Middle frontal gyrus (tissue), 1 donor: ENCODE measurements at regions not wholly inside any gene's neighbourhood (a gene's known extent, or its start where the extent isn't known, plus 50 kb on each side); places are given as distances from the start of the nearest gene placed in this dataset.

ENCODE experiments used
- DNase-seq: peaks from one replicate; pipeline ENCODE4 v3.0.0-alpha.2; 2015; ENCODE audit warnings: low spot score; ENCODE audit errors: extremely low spot score

DNA sequence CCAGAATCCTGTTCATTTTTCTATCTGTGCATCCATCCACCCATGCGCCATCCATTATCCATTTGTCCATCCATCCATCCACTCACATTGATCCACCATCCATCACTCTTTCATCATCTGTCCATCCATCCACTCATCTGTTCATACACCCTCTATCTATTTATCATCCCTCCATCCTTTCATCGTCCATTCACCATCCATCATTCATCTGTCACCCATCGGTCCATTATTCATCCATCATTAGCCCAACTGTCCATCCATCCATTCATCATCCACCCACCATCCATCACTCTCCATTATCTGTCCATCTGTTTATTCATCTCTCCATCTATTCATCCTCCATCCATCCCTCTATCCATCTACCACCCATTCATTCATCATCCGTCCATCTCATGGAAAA, 125.7 kb upstream of the TMPRSS2 start:
- no peak for DNase-seq

GRCh38 chr21:41632748-41633475, 125.0 kb upstream of the TMPRSS2 start:
- DNase-seq, result no peak

GRCh38 chr21:41631564-41632461, 123.9 kb upstream of the TMPRSS2 start:
- DNase-seq, result no peak

DNA sequence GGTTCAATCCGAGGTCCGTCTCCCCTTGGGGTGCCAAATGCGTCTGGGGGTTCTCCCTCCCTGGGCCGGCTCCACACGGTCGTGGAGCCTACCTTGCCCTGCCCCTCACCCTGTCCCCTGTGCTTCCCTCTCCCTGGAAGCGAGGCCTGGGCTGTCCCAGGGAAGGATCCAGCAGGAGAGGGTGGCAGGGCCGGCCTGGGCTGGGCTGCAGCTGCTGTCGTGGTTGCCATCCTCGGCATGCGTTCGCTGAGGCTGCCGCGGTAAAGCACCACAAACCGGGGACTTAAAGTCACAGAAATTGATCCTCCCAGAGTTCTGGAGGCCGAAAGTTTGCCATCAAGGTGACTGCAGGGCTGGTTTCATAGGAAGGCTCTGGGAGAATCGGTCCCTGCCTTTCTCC, 123.0 kb upstream of the TMPRSS2 start:
- DNase-seq, result no peak

- DNase-seq, result no peak
These were observed 122.3 kb upstream of the TMPRSS2 start for GRCh38 chr21:41630249-41630648.

- no peak for DNase-seq
These were observed 120.3 kb upstream of the TMPRSS2 start for GRCh38 chr21:41628256-41628655.

DNA sequence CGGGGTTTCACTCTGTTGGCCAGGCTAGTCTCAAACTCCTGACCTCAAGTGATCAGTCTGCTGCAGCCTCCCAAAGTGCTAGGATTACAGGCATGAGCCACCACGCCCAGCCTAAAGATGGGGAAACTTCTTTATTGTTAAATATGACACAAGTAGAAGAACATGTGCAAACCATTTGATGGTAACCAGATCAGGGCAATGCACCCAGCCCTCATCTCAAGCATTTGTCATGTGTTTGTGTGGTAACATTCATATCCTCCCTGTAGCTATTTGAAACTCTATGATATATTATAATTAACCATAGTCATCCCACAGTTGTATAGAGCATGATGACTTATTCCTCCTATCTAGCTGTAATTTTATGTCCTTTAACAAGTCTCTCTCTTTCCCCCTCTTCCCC, 119.5 kb upstream of the TMPRSS2 start:
- no peak for DNase-seq

DNA sequence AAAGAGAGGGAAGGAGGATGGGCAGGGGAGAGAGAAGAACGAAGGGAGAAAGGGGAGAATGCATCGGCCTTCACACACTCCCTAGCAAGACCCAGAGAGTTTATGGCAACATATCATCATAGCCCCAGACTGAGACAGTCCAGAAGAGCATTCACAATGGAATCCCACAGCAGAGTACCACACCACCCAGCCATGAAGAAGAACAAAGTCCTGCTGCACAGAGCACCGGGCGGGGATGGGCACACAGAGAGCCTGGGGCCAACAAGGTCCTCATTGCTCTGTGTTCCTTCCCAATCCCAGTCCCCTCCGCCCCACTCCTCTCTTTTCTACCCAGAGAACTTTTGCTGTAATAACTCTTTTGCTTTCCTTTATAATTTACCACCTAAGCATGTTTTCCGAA, 118.1 kb upstream of the TMPRSS2 start:
- no peak for DNase-seq

DNA sequence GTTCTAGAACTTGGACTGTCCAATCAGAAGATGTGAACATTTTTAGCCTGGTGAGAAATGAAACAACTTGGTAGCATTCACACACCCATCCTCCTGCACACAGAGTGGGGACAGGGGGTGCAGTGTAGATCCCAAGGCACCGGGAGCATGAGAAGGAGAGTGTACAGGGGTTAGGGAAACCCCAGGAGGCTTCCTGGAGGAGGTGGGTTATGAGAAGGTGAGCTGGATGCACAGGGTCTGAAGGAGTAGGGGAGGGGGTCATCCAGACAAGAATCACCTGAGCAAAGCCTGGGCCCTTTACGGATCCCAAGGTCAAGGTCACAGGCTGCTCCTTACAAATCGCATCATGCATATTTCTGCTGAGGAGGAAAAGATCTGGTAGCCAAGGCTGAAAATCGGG, 117.5 kb upstream of the TMPRSS2 start:
- DNase-seq, result no peak

DNA sequence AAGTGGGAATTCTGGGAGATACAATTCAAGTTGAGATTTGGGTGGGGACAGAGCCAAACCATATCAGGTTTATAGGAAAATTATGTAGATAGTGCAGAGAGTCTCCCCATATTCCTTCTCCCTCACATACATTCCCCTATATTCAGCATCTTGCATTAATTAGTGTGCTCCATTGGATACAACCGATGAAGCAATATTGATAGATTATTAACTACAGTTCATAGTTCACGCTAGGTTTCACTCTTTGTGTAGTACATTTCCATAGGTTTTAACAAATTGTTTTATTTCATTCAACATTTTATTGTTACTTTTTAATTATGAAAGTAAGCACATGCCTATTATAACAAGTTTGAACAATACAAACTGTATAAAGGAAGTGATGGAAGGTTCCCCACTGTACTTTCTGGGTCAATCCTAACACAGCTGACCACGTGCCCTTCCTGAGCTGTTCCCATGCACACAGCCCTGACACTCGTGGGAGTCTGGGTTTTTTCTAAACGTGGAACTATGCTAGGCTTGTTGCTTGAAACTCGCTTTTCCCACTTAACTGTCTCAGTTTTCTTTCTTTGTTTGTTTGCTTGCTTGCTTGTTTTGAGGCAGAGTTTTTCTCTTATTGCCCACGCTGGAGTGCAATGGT, 116.8 kb upstream of the TMPRSS2 start:
- DNase-seq, result no peak

GRCh38 chr21:41623945-41624344, 116.0 kb upstream of the TMPRSS2 start:
- no peak for DNase-seq

DNA sequence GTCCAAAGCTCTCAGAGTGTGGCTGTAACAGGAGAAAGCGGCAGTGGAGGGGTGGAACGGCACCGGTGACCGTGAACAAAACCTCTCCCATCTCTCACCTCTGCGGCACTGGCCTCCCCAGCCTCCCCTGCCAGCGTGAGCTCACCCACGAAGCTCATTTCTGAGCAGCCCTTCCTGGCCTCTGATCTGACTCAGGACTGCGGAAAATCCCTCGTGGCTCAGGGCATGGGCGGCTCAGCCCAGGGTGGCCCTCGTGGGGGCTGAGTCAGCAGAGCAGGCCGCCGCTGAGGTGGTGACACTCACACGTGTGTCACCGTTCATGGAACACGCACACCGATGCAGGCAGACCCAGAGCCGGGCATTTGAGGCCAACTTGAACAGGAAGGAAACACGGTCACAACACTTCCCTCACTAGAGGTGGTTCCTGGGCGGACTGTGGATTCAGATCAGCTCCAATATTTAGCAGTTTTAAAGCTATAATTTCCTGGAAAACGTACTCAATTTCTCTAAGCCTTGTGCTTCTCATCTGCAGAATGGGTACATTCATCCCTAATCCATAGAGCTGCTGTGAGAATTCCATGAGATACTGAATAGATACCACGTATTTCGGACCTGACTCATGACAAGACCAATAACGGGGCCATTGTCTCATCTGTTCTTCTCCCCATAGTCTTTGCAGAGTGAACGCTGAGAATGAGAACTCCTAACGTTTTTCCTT, 115.0 kb upstream of the TMPRSS2 start:
- DNase-seq, result no peak

DNA sequence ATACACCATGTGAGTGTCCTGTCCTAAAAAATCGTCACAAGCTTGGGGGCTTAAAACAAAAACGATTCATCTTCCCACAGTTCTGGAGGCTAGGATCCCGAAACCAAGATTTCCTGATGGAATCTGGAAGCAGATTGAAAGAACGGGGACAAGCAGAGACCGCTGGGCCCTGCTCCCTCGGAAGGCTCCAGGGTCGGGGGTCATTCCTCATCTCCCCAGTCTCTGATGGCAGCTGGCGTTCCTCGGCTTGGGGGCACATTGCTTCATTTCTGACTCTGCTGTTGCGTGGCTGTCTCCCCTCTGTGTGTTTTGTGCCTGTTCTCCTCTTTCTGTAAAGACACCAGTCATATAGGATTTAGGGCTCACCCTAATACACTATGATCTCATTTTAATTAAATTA, 114.2 kb upstream of the TMPRSS2 start:
- DNase-seq, result no peak

GRCh38 chr21:41621513-41621912, 113.6 kb upstream of the TMPRSS2 start:
- DNase-seq, result no peak

DNA sequence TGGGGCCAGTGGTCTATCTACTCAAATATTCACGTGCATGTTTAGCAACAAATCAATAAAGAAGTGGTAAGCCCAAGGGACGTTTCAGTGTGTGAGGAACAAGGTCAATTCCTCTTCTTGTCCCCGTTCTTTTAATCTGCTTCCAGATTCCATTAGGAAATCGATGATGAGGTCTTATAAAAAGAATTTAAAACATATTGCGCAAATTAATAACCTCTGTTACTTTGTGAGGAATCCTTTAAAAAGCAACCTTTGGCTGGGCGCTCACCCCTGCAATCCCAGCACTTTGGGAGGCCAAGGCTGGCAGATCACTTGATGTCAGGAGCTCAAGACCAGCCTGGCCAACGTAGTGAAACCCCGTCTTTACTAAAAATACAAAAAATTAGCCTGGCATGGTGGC, 113.0 kb upstream of the TMPRSS2 start:
- no peak for DNase-seq

DNA sequence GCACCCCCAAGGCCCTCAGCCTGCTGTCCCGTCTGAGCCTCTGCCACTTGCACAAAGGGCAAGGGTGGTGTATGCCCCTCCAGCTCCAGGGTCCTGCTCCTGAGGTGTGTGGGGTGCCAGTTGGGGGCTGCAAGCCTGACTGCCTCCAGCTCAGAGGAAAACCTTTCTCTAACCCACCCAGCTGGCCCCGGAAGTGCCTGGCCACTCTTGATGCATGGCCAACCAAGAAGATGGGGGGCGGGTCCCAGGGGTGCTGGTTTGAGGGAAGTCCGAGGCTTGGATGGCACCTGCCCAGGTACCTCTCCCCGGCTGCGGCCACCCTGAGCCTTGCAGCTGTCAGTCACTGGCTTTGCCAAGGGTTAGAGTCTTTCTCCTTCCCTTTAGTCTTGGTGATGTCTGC, 112.6 kb upstream of the TMPRSS2 start:
- DNase-seq, result no peak

- DNase-seq, result no peak
These were observed 108.2 kb upstream of the TMPRSS2 start for GRCh38 chr21:41616031-41616591.

- DNase-seq, result peak; percentile 44
These were observed 107.7 kb upstream of the TMPRSS2 start for GRCh38 chr21:41615613-41616012.

DNA sequence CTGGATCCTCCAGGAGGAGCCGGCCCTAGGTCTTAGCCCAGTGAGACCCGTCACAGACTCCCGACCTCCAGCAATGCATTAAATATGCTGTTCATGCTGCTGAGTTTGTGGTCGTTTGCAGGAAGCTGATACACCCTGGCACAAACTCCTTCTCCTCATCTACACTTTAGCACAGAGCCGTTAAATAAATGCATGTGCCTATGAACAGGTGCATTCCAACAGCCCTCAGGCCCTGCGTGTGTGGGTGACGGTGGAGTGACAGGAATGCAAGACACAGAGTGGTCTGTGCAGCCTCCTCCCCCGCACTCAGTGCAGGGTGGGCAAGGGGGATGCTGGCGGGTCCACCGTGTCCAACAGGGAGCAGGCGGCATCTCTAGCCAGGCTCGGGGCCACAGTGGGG, 106.6 kb upstream of the TMPRSS2 start:
- no peak for DNase-seq

DNA sequence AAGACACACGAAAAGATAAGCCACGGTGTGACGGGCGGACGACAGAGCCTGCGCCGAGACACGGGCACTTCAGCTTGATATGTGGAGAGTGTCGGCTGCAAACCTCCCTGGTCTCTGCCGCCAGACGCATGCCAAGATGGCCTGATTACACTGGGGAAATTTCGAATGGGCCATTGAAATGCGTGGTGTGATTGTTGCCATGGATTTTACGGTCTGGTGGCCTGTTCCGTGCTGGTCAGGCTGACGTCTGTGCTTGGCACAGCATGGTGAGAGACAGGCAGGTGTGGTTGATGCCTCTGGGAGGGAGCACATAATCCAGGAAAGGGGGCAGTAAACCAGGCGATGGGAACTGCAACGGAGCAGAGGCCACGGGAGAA, 105.6 kb upstream of the TMPRSS2 start:
- DNase-seq, result no peak
